ENCODE measurements at regions not wholly inside any gene's neighbourhood (a gene's known extent, or its start where the extent isn't known, plus 50 kb on each side); places are given as distances from the start of the nearest gene placed in this dataset.
"Not testable (repeated sequence)": the region's sequence is repeated elsewhere in the genome, so short reads cannot be mapped to it uniquely, and the experiment has no call there.

GRCh38 chr6:14550822-14551221, 433.2 kb downstream of the CD83 start (continued):
- TF ChIP-seq, protein P1, sequence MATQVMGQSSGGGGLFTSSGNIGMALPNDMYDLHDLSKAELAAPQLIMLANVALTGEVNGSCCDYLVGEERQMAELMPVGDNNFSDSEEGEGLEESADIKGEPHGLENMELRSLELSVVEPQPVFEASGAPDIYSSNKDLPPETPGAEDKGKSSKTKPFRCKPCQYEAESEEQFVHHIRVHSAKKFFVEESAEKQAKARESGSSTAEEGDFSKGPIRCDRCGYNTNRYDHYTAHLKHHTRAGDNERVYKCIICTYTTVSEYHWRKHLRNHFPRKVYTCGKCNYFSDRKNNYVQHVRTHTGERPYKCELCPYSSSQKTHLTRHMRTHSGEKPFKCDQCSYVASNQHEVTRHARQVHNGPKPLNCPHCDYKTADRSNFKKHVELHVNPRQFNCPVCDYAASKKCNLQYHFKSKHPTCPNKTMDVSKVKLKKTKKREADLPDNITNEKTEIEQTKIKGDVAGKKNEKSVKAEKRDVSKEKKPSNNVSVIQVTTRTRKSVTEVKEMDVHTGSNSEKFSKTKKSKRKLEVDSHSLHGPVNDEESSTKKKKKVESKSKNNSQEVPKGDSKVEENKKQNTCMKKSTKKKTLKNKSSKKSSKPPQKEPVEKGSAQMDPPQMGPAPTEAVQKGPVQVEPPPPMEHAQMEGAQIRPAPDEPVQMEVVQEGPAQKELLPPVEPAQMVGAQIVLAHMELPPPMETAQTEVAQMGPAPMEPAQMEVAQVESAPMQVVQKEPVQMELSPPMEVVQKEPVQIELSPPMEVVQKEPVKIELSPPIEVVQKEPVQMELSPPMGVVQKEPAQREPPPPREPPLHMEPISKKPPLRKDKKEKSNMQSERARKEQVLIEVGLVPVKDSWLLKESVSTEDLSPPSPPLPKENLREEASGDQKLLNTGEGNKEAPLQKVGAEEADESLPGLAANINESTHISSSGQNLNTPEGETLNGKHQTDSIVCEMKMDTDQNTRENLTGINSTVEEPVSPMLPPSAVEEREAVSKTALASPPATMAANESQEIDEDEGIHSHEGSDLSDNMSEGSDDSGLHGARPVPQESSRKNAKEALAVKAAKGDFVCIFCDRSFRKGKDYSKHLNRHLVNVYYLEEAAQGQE (IDR thresholded peaks at IDR 0.05; ENCODE audit: unreplicated experiment): no peak
- TF ChIP-seq STAT1 (IDR thresholded peaks at IDR 0.05; ENCODE audit: unreplicated experiment): no peak
- TF ChIP-seq EZH2 (IDR thresholded peaks at IDR 0.05; ENCODE audit: low read depth, unreplicated experiment): no peak

- peaks cover 13% of the 10 kb centered on the region for H3K4me1 Mint-ChIP-seq
- H2AFZ ChIP-seq; H3K4me1 ChIP-seq (ENCODE audit: insufficient read depth); ATAC-seq; H3K27me3 Mint-ChIP-seq (ENCODE audit: insufficient read depth, low read depth, poor library complexity); DNase-seq (ENCODE audit: low spot score); H3F3A ChIP-seq (replicated peaks; ENCODE audit: low read depth); H3K79me2 ChIP-seq (replicated peaks; ENCODE audit: insufficient read depth); H3K4me2 ChIP-seq; H3K27ac Mint-ChIP-seq; H3K27ac ChIP-seq (ENCODE audit: low read depth); H3K27me3 ChIP-seq (ENCODE audit: insufficient read depth); H4K20me1 ChIP-seq (replicated peaks; ENCODE audit: insufficient read depth); H3K9me3 Mint-ChIP-seq; H3K4me3 Mint-ChIP-seq; H3K9me2 ChIP-seq (ENCODE audit: insufficient read depth); H3K4me3 ChIP-seq; H3K36me3 Mint-ChIP-seq (ENCODE audit: low read depth); H3K36me3 ChIP-seq (ENCODE audit: insufficient read depth): not testable (repeated sequence)
These were observed 434.0 kb downstream of the CD83 start for GRCh38 chr6:14551601-14552000.

GRCh38 chr6:14552891-14553290, 435.3 kb downstream of the CD83 start:
- Mint-ChIP-seq H3K4me1 (peaks cover 17% of the 10 kb centered on the region), H3K36me3 (ENCODE audit: low read depth) (no peaks in the 10 kb centered on the region), H3K27me3 (ENCODE audit: insufficient read depth, low read depth, poor library complexity) (peaks cover 6% of the 10 kb centered on the region), H3K27ac (no peak overlapping the region), H3K9me3 (no peaks in the 10 kb centered on the region; the same call in 2 of the 3 replicates), H3K4me3 (no peak overlapping the region)
- H3K4me1 ChIP-seq (ENCODE audit: insufficient read depth): 0 out of 2 replicates have a peak, but pooled peaks cover 6% of the 10 kb centered on the region
- H3F3A ChIP-seq (replicated peaks; ENCODE audit: low read depth): no peaks in the 10 kb centered on the region
- H3K9me2 ChIP-seq (ENCODE audit: insufficient read depth): no peaks in the 10 kb centered on the region; the same call in 1 of the 2 replicates
- ATAC-seq: no peak
- no peaks in the 10 kb centered on the region for H3K36me3 ChIP-seq (ENCODE audit: insufficient read depth)
- no peak overlapping the region for H3K27ac ChIP-seq (ENCODE audit: low read depth)
- H2AFZ ChIP-seq: no peak overlapping the region
- H3K4me2 ChIP-seq: no peak overlapping the region
- H3K79me2 ChIP-seq (replicated peaks; ENCODE audit: insufficient read depth): no peaks in the 10 kb centered on the region
- no peak for DNase-seq (ENCODE audit: low spot score)
- H3K27me3 ChIP-seq (ENCODE audit: insufficient read depth): no peaks in the 10 kb centered on the region
- no peaks in the 10 kb centered on the region for H4K20me1 ChIP-seq (replicated peaks; ENCODE audit: insufficient read depth)
- H3K4me3 ChIP-seq: no peak overlapping the region
- no peak for TF ChIP-seq ZNF331 (CRISPR knock-in tag; IDR thresholded peaks at IDR 0.05; ENCODE audit: low read depth)
- TF ChIP-seq CREB1 (CRISPR knock-in tag; IDR thresholded peaks at IDR 0.05; ENCODE audit: low read depth): no peak
- no peak for TF ChIP-seq JUNB (IDR thresholded peaks at IDR 0.05; ENCODE audit: unreplicated experiment)
- no peak for TF ChIP-seq ZNF462 (CRISPR knock-in tag; IDR thresholded peaks at IDR 0.05)
- TF ChIP-seq EZH2 (IDR thresholded peaks at IDR 0.05; ENCODE audit: low read depth, unreplicated experiment): no peak
- no peak for TF ChIP-seq NANOG (IDR thresholded peaks at IDR 0.05; ENCODE audit: borderline replicate concordance)
- TF ChIP-seq, protein P2, sequence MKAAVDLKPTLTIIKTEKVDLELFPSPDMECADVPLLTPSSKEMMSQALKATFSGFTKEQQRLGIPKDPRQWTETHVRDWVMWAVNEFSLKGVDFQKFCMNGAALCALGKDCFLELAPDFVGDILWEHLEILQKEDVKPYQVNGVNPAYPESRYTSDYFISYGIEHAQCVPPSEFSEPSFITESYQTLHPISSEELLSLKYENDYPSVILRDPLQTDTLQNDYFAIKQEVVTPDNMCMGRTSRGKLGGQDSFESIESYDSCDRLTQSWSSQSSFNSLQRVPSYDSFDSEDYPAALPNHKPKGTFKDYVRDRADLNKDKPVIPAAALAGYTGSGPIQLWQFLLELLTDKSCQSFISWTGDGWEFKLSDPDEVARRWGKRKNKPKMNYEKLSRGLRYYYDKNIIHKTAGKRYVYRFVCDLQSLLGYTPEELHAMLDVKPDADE (IDR thresholded peaks at IDR 0.05): no peak
